Prostate gland (tissue), 2 donors: ENCODE measurements at regions not wholly inside any gene's neighbourhood (a gene's known extent, or its start where the extent isn't known, plus 50 kb on each side); places are given as distances from the start of the nearest gene placed in this dataset.

ENCODE experiments used
- CTCF ChIP-seq, 4 experiments: fragments of 200-600 bp in 2 of 4; fragments of 450-650 bp in 2 of 4; sonication (generic) in 2 of 4; IDR thresholded peaks; 1 replicate in 3 of 4; 2 replicates in 1 of 4; pipeline ENCODE4 v1.5.1; 2016 to 2019; ENCODE audit warnings: antibody characterized with exemption in 4 of 4, mild to moderate bottlenecking in 2 of 4, moderate library complexity in 2 of 4
- POLR2A ChIP-seq: fragments of 450-650 bp; IDR thresholded peaks from one replicate; pipeline ENCODE4 v1.6.1; 2016; ENCODE audit warnings: antibody characterized with exemption, mild to moderate bottlenecking

DNA sequence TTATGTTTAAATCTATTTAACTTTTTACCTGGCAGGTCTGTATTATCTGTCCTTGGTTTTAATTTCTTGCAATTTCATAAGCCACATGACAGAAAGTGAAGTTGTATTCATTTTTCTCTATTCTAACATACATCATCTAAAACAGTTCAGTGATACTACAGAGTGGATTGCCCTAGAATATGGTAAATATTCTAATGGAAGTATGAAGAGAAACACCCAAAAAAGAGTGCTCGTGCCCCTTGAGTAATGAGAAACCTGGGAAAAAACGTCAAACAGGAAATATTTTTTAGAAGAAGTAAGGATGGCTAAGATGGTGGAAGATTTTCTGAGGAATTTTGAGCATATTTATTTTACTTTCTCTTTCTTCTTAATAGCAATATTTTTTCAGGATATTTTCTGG, 261.1 kb upstream of the CBLB start:
- TF ChIP-seq CTCF (IDR thresholded peaks at IDR 0.05) (no peak), POLR2A (no peak)
